ENCODE measurements at regions not wholly inside any gene's neighbourhood (a gene's known extent, or its start where the extent isn't known, plus 50 kb on each side); places are given as distances from the start of the nearest gene placed in this dataset.

GRCh38 chr6:113649276-113649675 is 207.9 kb upstream of the MARCKS start:
- TF ChIP-seq REST (IDR thresholded peaks at IDR 0.05; ENCODE audit: insufficient read depth in 1 of 2, low read depth in 2 of 2, low read length in 2 of 2) (no peak), SIN3A (IDR thresholded peaks at IDR 0.05; ENCODE audit: borderline replicate concordance, insufficient read depth, low read length) (no peak), TAF1 (IDR thresholded peaks at IDR 0.05; ENCODE audit: borderline replicate concordance, insufficient read depth, low read length) (no peak), FOXP2 (optimal IDR thresholded peaks at IDR 0.05; ENCODE audit: borderline replicate concordance, extremely low read depth, extremely low read length, insufficient read depth) (no peak), POLR2AphosphoS5 (IDR thresholded peaks at IDR 0.05; ENCODE audit: low read depth, low read length) (no peak)

GRCh38 chr6:113649880-113650609 is 207.1 kb upstream of the MARCKS start:
- TF ChIP-seq POLR2AphosphoS5 (IDR thresholded peaks at IDR 0.05; ENCODE audit: low read depth, low read length), result no peak
- no peak for TF ChIP-seq SIN3A (IDR thresholded peaks at IDR 0.05; ENCODE audit: borderline replicate concordance, insufficient read depth, low read length)
- TF ChIP-seq REST (IDR thresholded peaks at IDR 0.05; ENCODE audit: insufficient read depth in 1 of 2, low read depth in 2 of 2, low read length in 2 of 2), result no peak
- TF ChIP-seq FOXP2 (optimal IDR thresholded peaks at IDR 0.05; ENCODE audit: borderline replicate concordance, extremely low read depth, extremely low read length, insufficient read depth), result no peak
- TF ChIP-seq TAF1 (IDR thresholded peaks at IDR 0.05; ENCODE audit: borderline replicate concordance, insufficient read depth, low read length), result no peak

GRCh38 chr6:113650610-113650979 is 206.6 kb upstream of the MARCKS start:
- TF ChIP-seq FOXP2 (optimal IDR thresholded peaks at IDR 0.05; ENCODE audit: borderline replicate concordance, extremely low read depth, extremely low read length, insufficient read depth), result no peak
- no peak for TF ChIP-seq SIN3A (IDR thresholded peaks at IDR 0.05; ENCODE audit: borderline replicate concordance, insufficient read depth, low read length)
- no peak for TF ChIP-seq POLR2AphosphoS5 (IDR thresholded peaks at IDR 0.05; ENCODE audit: low read depth, low read length)
- TF ChIP-seq TAF1 (IDR thresholded peaks at IDR 0.05; ENCODE audit: borderline replicate concordance, insufficient read depth, low read length), result no peak
- no peak for TF ChIP-seq REST (IDR thresholded peaks at IDR 0.05; ENCODE audit: insufficient read depth in 1 of 2, low read depth in 2 of 2, low read length in 2 of 2)

GRCh38 chr6:113651120-113651519 is 206.0 kb upstream of the MARCKS start:
- TF ChIP-seq SIN3A (IDR thresholded peaks at IDR 0.05; ENCODE audit: borderline replicate concordance, insufficient read depth, low read length), result no peak

- TF ChIP-seq TAF1 (IDR thresholded peaks at IDR 0.05; ENCODE audit: borderline replicate concordance, insufficient read depth, low read length), result no peak
- no peak for TF ChIP-seq REST (IDR thresholded peaks at IDR 0.05; ENCODE audit: insufficient read depth in 1 of 2, low read depth in 2 of 2, low read length in 2 of 2)
- TF ChIP-seq POLR2AphosphoS5 (IDR thresholded peaks at IDR 0.05; ENCODE audit: low read depth, low read length), result no peak
- no peak for TF ChIP-seq SIN3A (IDR thresholded peaks at IDR 0.05; ENCODE audit: borderline replicate concordance, insufficient read depth, low read length)
These were observed 205.2 kb upstream of the MARCKS start for GRCh38 chr6:113651920-113652319.
